Tibial nerve (tissue), 3 donors: ENCODE measurements at regions not wholly inside any gene's neighbourhood (a gene's known extent, or its start where the extent isn't known, plus 50 kb on each side); places are given as distances from the start of the nearest gene placed in this dataset.

Experiments used
- CTCF ChIP-seq, 5 experiments: fragments of 200-600 bp in 3 of 5; fragments of 450-650 bp in 2 of 5; sonication (generic) in 3 of 5; IDR thresholded peaks; one replicate each; pipeline ENCODE4 v1.5.1; 2016 to 2019; ENCODE audit warnings: antibody characterized with exemption in 5 of 5, mild to moderate bottlenecking in 3 of 5, moderate library complexity in 2 of 5
- POLR2A ChIP-seq, 2 donors: fragments of 450-650 bp; IDR thresholded peaks; one replicate each; pipeline ENCODE4 v1.6.1; 2017; ENCODE audit warnings: antibody characterized with exemption in 2 of 2, mild to moderate bottlenecking in 2 of 2, moderate library complexity in 2 of 2

DNA sequence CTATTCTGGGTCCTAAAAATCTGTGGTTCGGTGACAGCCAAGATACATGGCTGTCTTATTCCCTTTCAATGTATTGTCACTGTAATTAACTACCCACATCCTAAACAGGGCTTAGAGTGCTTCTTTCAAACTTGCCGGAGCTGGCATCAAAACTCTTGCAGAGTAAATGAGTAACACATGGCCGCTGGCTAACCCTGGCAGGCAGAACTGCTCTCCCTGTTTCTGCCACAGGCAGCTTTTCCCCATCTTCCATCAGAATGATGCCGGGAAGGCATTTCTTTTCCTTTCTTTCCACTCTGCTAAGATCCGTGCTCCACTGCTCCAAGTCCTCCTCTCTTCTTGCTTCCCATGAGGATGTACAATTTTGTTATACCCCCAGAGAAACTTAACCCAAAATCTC, 54.8 kb upstream of the PTPRM start:
- TF ChIP-seq CTCF (IDR thresholded peaks at IDR 0.05) = no peak
- TF ChIP-seq POLR2A (IDR thresholded peaks at IDR 0.05) = no peak
